ENCODE measurements at regions not wholly inside any gene's neighbourhood (a gene's known extent, or its start where the extent isn't known, plus 50 kb on each side); places are given as distances from the start of the nearest gene placed in this dataset.

DNA sequence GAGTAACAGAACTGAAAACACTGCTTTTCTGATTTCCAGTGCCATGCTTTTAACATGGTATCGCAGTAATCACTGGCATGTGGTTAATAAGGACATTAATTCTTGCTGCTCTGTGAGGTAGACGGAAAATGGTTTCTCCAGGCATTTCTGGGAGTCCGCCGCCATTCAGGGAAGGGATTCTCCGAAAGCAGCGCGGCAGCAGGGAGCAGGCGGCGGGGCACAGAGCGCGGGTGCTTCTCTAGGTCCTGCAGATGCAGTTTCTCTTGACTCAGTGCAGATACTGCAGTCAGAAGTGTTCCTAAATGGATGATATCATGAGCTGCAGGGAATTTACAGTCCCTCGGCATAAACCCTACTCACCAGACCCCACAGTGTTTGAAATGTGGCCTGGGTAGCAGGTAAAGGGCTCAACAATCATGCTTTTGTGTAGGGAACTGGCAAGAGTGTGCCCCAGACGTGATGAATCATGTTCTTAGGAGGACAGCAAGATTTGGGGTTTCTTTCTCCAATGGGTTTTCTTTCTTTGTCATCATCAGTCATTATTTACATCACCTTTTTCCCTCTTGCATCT lies 338.6 kb upstream of the ARGLU1 start:
- no peak for DNase-seq

DNA sequence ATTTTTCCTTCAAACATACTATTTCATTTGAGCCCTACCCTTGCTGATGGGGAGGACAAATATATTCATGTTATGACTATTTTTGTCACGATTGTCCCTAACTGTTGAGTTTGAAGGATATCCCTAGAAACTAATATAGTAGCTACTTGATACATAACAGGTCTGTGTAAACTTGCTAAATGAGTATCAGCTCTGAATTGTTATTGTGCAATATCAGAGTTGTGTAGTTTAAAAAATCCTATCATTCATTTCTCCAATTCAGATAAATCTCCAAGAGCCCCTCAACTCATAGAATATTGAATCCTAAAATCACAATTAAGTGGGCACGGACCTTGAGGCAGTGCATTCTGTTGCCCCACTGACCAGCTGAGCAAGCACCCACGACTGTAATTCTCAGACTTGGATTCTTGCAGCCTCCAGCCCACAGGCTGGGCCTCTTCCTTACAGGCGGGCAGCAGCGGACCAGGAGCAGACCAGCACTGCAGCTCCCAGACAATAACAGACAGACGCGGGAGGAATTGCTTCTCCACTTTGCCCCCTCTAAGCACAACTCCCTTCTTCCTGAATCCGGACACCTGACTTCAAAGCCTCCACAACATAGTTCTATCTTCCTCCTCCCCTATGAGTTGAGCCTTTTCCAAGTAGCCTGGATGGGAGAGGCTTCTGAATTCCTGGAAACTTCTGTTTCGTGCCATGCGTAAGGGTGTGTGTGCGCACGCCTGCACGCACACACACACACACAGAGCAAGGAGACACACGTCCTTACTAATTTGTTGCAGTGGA lies 337.6 kb upstream of the ARGLU1 start:
- DNase-seq: no peak

DNA sequence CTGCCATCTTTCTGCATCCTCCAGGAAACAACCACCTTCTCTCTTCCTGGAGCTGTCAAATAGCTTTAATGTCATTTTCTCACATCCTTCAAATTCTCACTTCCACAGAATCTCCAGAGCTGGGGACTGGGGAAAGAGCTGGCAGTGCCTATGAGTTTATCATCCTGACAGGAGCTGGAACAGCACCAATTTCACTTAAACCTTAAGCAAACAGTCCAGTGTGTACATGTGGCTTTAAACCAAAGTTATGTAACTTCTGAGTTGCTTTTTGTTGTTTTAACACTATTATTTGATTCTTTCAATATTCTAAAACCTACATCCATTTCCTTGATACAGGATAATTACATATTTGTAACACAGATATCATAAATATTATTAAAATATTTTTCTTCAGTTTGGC lies 331.5 kb upstream of the ARGLU1 start:
- no peak for DNase-seq

DNA sequence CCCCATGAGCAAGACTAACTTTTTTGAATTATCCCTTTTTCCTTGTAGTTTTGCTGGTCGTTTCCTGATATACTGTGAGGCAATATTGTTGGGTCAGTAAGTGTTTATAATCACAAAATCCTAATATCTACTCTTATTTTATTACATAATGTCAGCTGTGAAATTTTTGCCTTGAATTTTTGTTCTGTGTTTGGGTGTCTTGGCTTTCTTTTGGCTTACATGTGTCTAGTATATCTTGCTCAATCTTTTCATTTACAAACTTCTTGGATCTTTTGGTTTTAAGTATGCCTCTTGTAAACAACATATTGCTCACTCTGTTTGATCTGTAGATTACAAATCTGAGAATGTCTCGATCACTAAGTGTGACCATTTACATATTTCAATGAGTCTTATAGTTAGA lies 330.3 kb upstream of the ARGLU1 start:
- DNase-seq: no peak

DNA sequence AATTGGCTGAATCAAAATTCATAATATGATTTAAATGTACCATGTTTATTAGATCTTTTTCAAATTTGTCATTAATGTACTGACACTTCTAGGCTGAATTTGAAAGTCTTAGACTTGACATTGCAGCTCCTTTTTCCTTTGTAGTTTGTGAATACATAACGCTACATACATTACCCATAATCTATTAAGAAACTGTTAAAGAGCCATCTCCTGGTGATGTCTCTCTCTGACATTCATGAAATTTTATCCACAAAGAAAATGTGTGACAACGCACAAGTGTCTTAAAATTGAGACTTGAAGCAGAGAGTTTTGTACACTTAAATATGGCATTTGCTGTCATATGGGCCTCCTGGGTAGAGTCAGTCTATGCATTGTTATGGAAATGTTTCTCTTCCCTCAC lies 320.2 kb upstream of the ARGLU1 start:
- DNase-seq: no peak

DNA sequence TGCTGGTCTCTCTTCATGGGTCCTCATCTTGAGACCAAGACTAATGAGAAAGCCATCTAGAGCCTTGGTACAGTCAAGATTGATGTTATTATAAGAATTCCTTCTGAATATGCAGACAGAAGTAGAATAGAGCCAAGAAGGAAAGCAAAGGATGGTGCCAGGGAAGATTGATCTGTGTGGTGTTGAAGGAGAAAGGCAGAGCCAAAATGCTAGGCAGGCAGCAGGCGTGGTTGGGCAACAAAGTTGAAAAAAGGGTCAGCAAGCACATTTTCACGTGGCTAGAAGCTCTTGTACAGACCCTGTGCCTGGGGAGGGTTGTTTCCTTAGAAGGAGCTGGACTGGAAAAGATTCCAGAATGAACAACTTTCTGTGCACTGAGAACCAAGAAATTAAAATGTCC lies 319.7 kb upstream of the ARGLU1 start:
- no peak for DNase-seq

DNA sequence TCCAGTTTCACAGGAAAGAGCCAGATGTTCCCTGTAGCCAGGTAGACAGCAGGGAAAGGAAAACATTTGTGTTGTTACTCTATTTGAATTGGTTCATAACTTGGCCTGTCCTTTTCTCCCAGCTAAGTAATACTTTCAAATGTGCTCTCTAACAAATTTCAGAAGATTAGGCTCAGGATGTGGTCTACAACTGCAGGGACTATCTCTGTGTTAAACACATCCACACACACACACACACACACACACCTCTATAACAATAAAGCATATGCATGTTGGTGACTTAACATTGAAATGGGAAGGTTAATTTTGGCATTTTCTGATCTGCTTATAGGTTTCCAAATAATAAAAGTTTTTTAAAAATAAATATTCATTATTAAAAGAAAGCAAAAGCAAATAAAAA lies 316.0 kb upstream of the ARGLU1 start:
- DNase-seq: no peak

DNA sequence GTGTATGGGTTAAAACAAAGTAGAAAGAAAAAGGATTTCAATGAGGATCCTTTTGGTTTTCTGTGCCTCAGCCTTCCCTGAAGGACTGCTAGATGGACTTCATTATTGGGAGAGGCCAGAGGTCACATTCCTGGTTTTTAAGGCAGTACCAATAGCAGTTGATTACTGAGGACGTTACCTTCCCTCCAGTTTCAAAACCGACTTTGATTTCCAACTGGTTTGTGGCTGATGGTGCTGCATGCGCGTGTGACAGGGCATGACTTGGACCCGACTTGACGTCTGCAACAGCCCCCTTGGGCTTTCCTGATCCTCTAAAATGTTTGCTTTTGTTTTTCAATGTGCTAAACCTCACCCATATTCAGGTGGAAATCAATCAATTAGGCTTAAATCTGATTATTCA lies 314.3 kb upstream of the ARGLU1 start:
- no peak for DNase-seq

DNA sequence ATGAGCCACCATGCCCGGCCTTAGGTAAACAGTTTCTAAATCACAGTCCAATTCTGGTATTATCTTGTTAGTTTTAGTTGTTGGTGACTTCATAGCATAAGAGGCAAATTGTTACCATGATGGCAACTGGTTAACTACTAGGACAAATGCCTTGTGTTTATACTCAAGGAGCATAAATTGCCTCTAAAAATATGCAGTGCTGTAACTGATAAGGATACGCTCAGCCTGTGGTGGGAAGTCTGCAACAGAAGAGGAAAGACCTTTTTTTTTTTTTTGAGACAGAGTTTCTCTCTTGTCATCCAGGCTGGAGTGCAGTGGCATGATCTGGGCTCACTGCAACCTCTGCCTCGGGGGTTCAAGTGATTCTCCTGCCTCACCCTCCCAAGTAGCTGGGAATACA lies 311.9 kb upstream of the ARGLU1 start:
- no peak for DNase-seq

DNA sequence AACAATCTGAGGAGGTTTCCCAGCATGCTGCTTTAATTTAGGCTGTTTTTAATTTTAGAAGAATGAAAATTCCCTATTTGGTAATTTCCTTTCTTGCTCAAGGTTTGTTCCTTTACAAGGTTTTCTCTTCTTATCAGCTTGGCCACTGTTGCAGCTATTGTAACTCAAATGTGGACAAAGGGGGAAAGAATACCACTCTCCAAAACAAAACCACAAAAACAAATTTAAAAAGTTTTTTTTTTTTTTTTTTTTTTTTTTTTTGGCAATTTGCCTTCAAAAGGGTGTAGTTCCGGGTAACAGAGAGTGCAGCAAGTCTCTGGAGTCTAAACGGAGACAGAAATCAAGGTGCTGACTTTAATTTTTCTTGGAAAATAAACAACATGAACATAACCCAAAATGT lies 306.4 kb upstream of the ARGLU1 start:
- DNase-seq: no peak

DNA sequence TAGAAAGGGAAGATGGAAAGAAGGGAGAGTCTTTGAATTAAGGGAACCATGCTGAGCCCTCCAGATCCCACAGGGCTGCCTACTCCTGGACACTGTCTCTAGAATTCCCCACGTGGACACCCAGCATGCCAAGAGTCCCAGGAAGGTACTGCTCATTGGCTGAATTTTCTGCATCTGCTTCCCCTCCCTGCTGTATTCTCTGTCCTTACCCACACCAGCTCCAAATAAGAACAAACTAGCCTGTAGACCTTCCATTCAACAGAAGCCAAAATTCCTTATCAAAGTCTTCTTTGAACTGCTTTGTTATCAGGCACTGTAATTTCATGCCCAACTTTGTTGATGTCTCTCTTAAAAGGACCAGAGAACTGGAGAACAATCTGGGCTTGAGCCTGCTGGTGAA lies 305.9 kb upstream of the ARGLU1 start:
- no peak for DNase-seq

DNA sequence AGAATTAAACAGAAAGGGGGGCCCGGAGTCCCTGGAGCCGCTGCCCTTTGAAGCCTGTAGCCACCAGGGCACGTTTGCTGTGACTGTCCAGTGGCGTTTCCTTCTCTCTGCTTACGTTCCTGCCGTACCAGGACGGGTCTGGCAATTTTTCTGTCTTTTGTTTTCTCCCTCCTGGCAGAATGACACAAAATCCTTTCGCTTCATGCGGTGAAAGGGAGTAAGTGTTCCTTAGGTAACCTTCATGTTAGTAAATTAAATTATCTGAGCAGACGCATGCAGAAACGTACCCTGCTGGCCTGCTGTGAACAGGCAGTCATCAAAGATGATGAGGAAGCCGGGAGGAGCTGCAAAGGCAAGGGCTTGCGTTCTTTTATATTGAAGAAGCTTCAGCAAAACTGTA lies 299.3 kb upstream of the ARGLU1 start:
- no peak for DNase-seq

DNA sequence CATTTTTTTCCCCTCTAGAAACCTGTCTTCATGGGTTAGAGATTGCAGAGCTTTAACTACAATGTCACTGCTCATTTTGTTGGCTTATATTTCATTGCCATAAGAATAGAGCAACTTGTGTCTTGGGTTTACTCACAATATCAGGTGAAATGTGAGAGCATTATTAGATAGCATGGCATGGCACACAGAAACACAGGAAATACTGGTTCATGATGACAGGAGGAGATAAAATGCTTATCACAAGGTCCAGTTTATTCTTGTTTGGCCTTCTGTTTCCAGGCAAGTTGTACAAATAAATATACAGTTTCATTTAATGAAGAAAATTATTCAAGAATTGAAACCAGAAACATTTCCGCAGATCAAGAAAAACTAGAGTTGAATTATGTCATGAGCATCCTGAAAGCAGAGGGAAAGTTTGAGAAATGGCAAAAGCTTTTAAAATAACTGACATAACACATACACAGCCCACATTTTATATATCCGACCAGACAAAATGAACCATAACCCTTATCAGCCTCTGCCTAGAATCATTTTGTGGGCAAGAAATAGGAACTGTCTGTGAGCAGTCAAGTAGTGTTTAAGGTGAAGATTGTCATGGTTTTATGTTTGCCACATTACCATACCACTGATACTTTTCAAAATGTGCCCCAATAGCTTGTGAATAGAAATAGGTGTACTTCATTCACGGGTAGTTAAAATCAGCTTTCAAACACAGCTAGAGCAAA lies 297.9 kb upstream of the ARGLU1 start:
- no peak for DNase-seq

DNA sequence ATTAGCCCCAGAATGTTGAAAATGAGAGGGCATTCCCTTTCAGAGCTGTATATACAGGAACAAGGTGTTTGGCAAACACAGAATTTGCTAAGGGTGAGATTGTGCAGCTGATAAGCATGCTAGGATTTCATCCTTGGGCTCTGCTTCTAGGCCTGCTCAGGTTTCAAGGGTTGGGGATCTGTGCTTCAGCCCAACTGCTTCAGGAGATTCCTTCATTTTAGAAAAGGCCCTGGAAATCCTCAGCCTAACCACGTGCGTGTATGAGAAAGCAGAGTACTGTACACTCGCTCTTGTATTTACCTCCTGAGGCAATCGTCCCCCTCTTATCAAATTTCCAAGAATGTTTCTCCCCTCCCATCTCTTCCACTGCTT lies 291.6 kb upstream of the ARGLU1 start:
- DNase-seq: no peak

DNA sequence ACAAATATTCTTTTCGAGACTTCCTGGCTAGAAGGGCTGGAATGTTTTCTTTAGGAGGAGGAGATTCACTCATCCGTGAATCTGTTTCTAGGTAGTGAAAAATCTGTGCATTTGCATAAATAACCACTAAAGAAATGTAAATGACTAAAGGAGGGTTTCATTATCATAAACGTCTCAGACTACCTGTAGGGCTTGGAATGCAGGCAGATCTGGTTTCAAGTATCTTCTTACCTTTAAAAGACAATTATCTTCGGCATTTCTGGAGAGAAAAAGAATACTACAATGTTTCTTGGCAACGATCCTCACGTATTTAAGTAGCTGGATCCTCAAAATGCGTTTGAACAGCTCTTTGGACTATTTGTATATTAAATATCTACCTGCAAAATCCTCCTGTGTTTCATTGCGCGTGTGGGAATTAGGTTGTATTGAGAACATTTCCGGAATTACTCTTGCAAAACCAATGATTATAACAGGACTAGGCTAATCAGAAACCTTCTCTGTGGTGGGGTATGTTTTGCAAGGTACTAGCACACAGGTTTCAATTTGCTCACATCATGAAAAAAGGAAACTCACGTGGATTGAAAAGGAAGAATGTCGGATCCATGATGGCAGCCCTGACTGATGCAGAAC lies 291.1 kb upstream of the ARGLU1 start:
- no peak for DNase-seq

DNA sequence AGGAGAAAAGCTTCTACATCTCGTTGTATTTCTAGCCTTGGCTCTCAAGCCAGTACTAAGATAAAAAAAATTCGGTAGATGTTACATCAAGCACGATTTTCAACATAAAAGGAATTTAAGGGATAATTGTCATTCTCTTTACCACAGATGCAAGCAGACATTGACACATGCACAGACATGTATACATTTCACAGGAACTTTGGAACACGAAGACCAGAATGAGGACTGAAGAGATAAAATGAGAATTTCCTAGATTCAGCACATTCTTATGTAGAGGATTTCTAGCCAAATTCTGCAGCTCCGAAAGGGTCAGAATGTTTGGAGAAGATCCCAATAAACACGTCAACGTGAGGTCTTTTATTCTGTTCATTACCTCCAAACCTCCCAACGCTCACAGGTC lies 284.5 kb upstream of the ARGLU1 start:
- no peak for DNase-seq

DNA sequence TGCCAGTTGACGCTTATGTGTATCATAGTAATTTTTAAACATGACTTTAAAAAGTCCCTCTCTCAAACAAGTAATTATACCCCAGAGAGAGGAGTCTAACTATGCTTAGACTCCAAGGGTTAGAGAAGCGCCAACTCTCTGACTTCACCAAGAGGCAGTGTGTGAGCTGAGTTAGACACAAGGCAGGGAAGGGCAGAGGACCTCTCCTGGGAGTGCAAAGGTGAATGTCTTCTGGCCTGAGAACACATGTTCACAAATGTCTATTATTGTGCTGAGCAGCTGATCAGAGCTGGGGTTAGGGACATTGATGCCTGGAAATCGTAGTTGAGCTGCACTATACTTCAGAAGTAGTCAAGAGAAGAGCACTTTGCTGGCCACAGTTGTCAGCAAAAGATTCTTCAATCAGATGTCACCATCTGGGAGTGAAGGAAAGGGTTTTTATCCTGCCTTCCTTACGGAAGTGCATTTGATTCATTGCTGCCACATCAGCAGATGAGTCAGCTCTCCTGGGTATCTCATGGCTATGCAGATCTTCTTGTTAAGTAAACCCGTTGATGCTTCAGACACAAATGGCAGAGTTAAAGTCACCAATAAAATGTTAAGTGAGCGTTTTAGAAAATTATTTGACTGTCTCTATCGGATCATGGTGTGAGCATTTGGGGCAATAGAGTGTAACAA lies 283.2 kb upstream of the ARGLU1 start:
- no peak for DNase-seq

DNA sequence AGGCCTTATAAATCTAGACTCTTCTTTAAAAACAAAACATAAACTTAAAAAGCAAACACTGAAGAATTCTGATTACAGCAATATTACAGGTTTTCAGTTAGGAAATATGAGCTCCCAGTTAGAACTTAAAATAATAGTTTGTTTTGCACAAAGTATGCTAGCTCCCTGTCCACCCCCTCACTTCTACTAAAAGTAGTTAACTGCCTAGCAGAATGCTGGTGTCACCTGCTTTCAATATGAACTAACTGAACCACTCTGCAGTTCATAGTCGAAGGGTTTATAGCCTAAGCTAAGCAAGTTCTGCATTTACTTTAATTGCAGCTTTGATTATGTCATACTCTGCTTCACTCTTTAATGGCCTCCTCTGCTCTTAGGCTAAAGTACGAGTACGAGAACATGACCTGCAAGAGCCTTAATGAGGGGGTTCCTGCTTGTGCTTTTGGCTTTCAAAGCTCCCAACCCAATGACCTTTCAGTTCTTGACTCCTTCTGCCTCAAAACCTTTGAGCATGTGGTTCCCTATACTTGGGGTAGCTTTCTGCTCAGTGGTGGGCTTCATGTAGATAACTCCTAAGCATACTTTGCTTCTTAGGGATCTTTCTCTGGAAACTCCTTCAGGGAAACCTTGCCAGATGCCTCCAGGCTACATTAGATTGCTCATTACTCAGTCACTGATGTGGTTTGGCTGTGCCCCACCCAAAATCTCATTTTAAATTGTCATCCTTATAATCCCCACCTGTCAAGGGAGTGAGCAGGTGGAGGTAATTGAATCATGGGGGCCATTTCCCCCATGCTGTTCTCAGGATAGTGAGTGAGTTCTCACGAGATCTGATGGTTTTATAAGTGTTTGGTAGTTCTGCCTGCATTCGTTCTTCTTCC lies 278.9 kb upstream of the ARGLU1 start:
- no peak for DNase-seq

DNA sequence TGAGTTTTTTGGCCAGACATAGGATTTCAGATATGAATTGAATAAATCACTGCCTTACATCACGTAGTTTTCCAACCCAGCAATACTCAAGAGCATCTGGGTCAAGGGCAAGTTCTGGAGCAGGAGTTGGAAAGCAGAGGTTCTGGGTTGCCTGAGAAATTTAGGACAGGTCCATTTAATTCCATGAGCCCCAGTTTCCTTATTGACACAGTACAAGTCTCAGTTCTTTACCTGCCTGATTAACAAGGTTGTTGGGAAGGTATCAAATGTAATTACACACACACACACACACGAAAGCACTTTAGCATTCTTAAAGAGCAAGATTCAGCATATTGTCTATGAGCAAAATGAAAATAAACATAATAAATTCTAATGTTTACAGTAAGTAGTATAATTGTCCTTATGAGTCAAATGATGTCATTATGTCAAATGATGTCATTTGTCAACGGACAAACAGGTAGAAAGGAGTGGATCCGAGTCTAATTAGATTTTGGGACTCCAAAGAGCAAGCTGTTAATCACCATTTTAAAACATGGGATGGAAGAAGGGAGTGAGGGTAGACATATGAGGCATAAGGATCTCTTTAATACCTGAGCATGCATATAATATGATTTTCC lies 268.4 kb upstream of the ARGLU1 start:
- no peak for DNase-seq

DNA sequence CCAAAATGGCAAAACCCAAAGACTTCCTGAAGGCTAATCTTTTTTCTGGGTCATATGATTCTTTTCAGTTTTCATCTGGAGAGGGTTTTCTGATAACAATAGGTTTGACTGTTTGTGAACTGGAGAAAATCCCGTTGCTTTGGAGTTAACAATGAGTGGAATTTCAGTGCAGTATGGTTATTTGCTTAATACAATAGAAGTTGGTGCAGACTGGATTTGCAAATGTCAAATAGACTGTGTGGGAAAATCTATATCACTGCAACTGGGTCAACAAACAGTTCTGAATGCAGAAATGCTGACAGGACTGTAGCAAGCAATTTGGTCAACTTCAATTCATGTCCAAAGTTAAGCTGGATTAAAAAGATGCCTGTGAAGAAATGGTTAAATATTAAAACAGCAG lies 267.5 kb upstream of the ARGLU1 start:
- no peak for DNase-seq

DNA sequence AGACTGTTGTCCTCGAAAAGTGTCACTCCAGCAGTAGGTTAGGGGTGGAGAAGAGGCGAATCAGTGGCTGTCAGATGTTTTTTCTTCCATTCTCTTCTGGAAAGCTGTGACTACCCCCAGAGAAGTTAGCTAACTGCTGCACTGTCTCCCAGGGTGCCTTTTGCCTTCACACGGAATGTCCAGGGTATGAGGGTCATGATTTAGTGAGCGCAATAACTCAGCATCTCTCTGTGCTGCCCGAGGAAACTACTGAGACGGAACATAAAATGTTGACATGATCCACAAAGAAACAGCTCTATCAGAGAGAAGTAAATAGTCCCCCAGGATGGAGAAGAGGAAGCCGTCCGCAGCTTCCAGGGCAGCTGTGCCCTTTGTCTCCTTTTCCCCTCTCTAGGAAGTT lies 254.0 kb upstream of the ARGLU1 start:
- DNase-seq: no peak

All from MV-4-11 (cell line).